ENCODE measurements at regions not wholly inside any gene's neighbourhood (a gene's known extent, or its start where the extent isn't known, plus 50 kb on each side); places are given as distances from the start of the nearest gene placed in this dataset.

- no peak for TF ChIP-seq CHD4 (IDR thresholded peaks at IDR 0.05; ENCODE audit: borderline replicate concordance)
These were observed 309.0 kb downstream of the IRX1 start (continued) for GRCh38 chr5:3904584-3904983.

GRCh38 chr5:3905031-3905430, 309.4 kb downstream of the IRX1 start:
- no peak for FAIRE-seq
- WGBS (ENCODE audit: missing lambda C conversion rate) = 14% methylated on average over 7 of the region's 7 CpGs

GRCh38 chr5:3905521-3905920, 309.9 kb downstream of the IRX1 start:
- WGBS (ENCODE audit: missing lambda C conversion rate) = 10% methylated on average over 3 of the region's 3 CpGs

More at GRCh38 chr5:3905031-3905430, 309.4 kb downstream of the IRX1 start:
- Histone ChIP-seq H3K27ac (no peak overlapping the region), H3K9me3 (no peaks in the 10 kb centered on the region), H3K4me2 (no peak overlapping the region), H3K4me1 (no peaks in the 10 kb centered on the region), H3K4me3 (no peak overlapping the region)
- ATAC-seq = no peak
- ChIA-PET POLR2A (no interaction called here), CTCF (no interaction called here)
- no peak for DNase-seq (ENCODE audit: low read depth in 1 of 2, low spot score in 1 of 2)
- TF ChIP-seq KDM5A (IDR thresholded peaks at IDR 0.05) = no peak
- TF ChIP-seq ZSCAN20 (CRISPR knock-in tag; IDR thresholded peaks at IDR 0.05) = no peak
- no peak for TF ChIP-seq HEYL (CRISPR knock-in tag; IDR thresholded peaks at IDR 0.05)
- no peak for TF ChIP-seq CHD4 (IDR thresholded peaks at IDR 0.05; ENCODE audit: borderline replicate concordance)
- TF ChIP-seq POLR2AphosphoS2 (conservative IDR thresholded peaks at IDR 0.05; ENCODE audit: low read length) = no peak
- no peak for TF ChIP-seq NPAS2 (CRISPR knock-in tag; IDR thresholded peaks at IDR 0.05; ENCODE audit: borderline replicate concordance)
- TF ChIP-seq JUN (IDR thresholded peaks at IDR 0.05) = no peak
- TF ChIP-seq ATOH8 (CRISPR knock-in tag; IDR thresholded peaks at IDR 0.05; ENCODE audit: low read depth) = no peak

GRCh38 chr5:3911111-3911510, 315.5 kb downstream of the IRX1 start:
- no peak overlapping the region for H3K4me2 ChIP-seq
- FAIRE-seq (no peak), DNase-seq (ENCODE audit: low read depth in 1 of 2, low spot score in 1 of 2) (no peak), ATAC-seq (no peak)
- POLR2A ChIA-PET = no interaction called here
- no peak overlapping the region for H3K27ac ChIP-seq
- TF ChIP-seq HOXA7 (CRISPR knock-in tag; IDR thresholded peaks at IDR 0.05) = no peak
- TF ChIP-seq BHLHE40 (IDR thresholded peaks at IDR 0.05; ENCODE audit: low read depth, low read length) = no peak
- TF ChIP-seq RFX5 (IDR thresholded peaks at IDR 0.05) = no peak
- 0% methylated on average over 1 of the region's 1 CpG for WGBS (ENCODE audit: missing lambda C conversion rate)
- H3K9me3 ChIP-seq = no peaks in the 10 kb centered on the region
- H3K4me3 ChIP-seq = no peak overlapping the region
- no peaks in the 10 kb centered on the region for H3K4me1 ChIP-seq
- CTCF ChIA-PET = no interaction called here

More at GRCh38 chr5:3905521-3905920, 309.9 kb downstream of the IRX1 start:
- Histone ChIP-seq H3K9me3 (no peaks in the 10 kb centered on the region), H3K4me3 (no peak overlapping the region), H3K4me2 (no peak overlapping the region), H3K27ac (no peak overlapping the region), H3K4me1 (no peaks in the 10 kb centered on the region)
- ATAC-seq (no peak), DNase-seq (ENCODE audit: low read depth in 1 of 2, low spot score in 1 of 2) (no peak), FAIRE-seq (no peak)
- CTCF ChIA-PET = no interaction called here
- POLR2A ChIA-PET = no interaction called here
- TF ChIP-seq FOSB (CRISPR knock-in tag; IDR thresholded peaks at IDR 0.05) (no peak), POLR2AphosphoS2 (conservative IDR thresholded peaks at IDR 0.05; ENCODE audit: low read length) (no peak), HOXB13 (CRISPR knock-in tag; IDR thresholded peaks at IDR 0.05; ENCODE audit: low read depth) (no peak)

- 24% methylated on average over 4 of the region's 4 CpGs for WGBS (ENCODE audit: missing lambda C conversion rate)
- FAIRE-seq (no peak), ATAC-seq (no peak), DNase-seq (ENCODE audit: low read depth in 1 of 2, low spot score in 1 of 2) (no peak)
- Histone ChIP-seq H3K4me1 (no peaks in the 10 kb centered on the region), H3K27ac (no peak overlapping the region), H3K4me2 (no peak overlapping the region), H3K4me3 (no peak overlapping the region), H3K9me3 (no peaks in the 10 kb centered on the region)
- ChIA-PET POLR2A (no interaction called here), CTCF (no interaction called here)
- TF ChIP-seq CEBPB (IDR thresholded peaks at IDR 0.05) (no peak), ZFP36 (IDR thresholded peaks at IDR 0.05; ENCODE audit: borderline replicate concordance, partially characterized antibody) (no peak), POLR2A (IDR thresholded peaks at IDR 0.05; ENCODE audit: low read length) (no peak), NFE2L2 (conservative IDR thresholded peaks at IDR 0.05; ENCODE audit: low read length) (no peak), FOSB (CRISPR knock-in tag; IDR thresholded peaks at IDR 0.05) (no peak), NR3C1 (IDR thresholded peaks at IDR 0.05) (no peak), SMC3 (IDR thresholded peaks at IDR 0.05) (no peak), FOXS1 (CRISPR knock-in tag; IDR thresholded peaks at IDR 0.05) (no peak)
These were observed 316.1 kb downstream of the IRX1 start for GRCh38 chr5:3911773-3912172.
